PC-9 (cell line): ENCODE measurements at regions not wholly inside any gene's neighbourhood (a gene's known extent, or its start where the extent isn't known, plus 50 kb on each side); places are given as distances from the start of the nearest gene placed in this dataset.

ENCODE experiments used
- BruUV-seq: library from RNA; stranded (reverse); fragments of 400-500 nt; replicated peaks from 2 replicates; lab custom pipeline; 2021; lab: Mats Ljungman, UMichigan
- CTCF ChIA-PET: fragments of 300-600 bp; sonication (Branson Sonifier 250); formaldehyde crosslinking; loops from one replicate; lab custom pipeline; 2022; ENCODE audit warnings: antibody characterized with exemption; lab: Charles Lee
- POLR2A ChIA-PET: fragments of 300-600 bp; sonication (Branson Sonifier 250); formaldehyde crosslinking; loops from one replicate; lab custom pipeline; 2022; ENCODE audit warnings: antibody characterized with exemption; ENCODE audit not compliant: unreplicated experiment; lab: Charles Lee
- DNase-seq, 2 experiments: peaks; one replicate each; pipeline versions ENCODE4 v3.0.0 to v3.0.0-alpha.2; 2015 to 2022; ENCODE audit warnings: mixed read lengths in 1 of 2
- H2AFZ ChIP-seq: fragments of 200-600 bp; sonication (generic); 2 replicates; pipeline ENCODE4 v1.8.1; 2017; ENCODE audit warnings: antibody characterized with exemption
- H3F3A ChIP-seq: fragments of 200-600 bp; sonication (generic); 2 replicates; pipeline ENCODE4 v1.8.1; 2017; ENCODE audit warnings: antibody characterized with exemption, mild to moderate bottlenecking, low read depth; ENCODE audit not compliant: insufficient read depth
- H3K27ac ChIP-seq: fragments of 200-600 bp; sonication (generic); 2 replicates; pipeline ENCODE4 v1.6.1; 2016; ENCODE audit warnings: mixed run types
- H3K27me3 ChIP-seq: fragments of 200-600 bp; sonication (generic); 2 replicates; pipeline ENCODE4 v1.6.1; 2016; ENCODE audit warnings: low read depth, mixed run types; ENCODE audit not compliant: insufficient read depth
- H3K36me3 ChIP-seq: fragments of 200-600 bp; sonication (generic); 2 replicates; pipeline ENCODE4 v1.6.1; 2016; ENCODE audit warnings: low read depth, mixed run types
- H3K4me1 ChIP-seq: fragments of 200-600 bp; sonication (generic); replicated peaks from 2 replicates; pipeline ENCODE4 v1.6.1; 2016; ENCODE audit warnings: mixed run types; ENCODE audit not compliant: insufficient read depth
- H3K4me2 ChIP-seq: fragments of 200-600 bp; sonication (generic); 2 replicates; pipeline ENCODE4 v1.6.1; 2017; ENCODE audit warnings: mixed run types
- H3K4me3 ChIP-seq: fragments of 200-600 bp; sonication (generic); 2 replicates; pipeline ENCODE4 v1.6.1; 2016; ENCODE audit warnings: mixed run types
- H3K79me2 ChIP-seq: fragments of 200-600 bp; sonication (generic); 2 replicates; pipeline ENCODE4 v1.6.1; 2017; ENCODE audit warnings: low read depth, mixed run types
- H3K9me2 ChIP-seq: fragments of 200-600 bp; sonication (generic); 2 replicates; pipeline ENCODE4 v1.8.1; 2017; ENCODE audit warnings: mild to moderate bottlenecking; ENCODE audit not compliant: insufficient read depth
- H3K9me3 ChIP-seq: fragments of 200-600 bp; sonication (generic); 2 replicates; pipeline ENCODE4 v1.8.1; 2016; ENCODE audit warnings: low read depth; ENCODE audit not compliant: insufficient read depth
- H4K20me1 ChIP-seq: fragments of 200-600 bp; sonication (generic); 2 replicates; pipeline ENCODE4 v1.8.1; 2017; ENCODE audit not compliant: insufficient read depth
- CTCF ChIP-seq: fragments of 200-600 bp; sonication (generic); conservative IDR thresholded peaks from 2 replicates; pipeline ENCODE4 v1.6.1; 2017; ENCODE audit warnings: mixed run types, antibody characterized with exemption, mild to moderate bottlenecking, moderate library complexity
- EZH2 ChIP-seq: fragments of 200-600 bp; sonication (generic); IDR thresholded peaks from 2 replicates; pipeline ENCODE4 v1.8.0; 2017; ENCODE audit warnings: antibody characterized with exemption, low read depth
- intact Hi-C: fragments of 100-400 bp; cut with micrococcal nuclease; formaldehyde crosslinking; loops from one replicate; pipeline ENCODE4 v1.10.0; 2022; ENCODE audit not compliant: unreplicated experiment

GRCh38 chr6:147716434-147716833, 207.9 kb downstream of the SAMD5 start:
- H3K27me3 ChIP-seq, result no peaks in the 10 kb centered on the region
- no peaks in the 10 kb centered on the region for H3F3A ChIP-seq
- H3K4me3 ChIP-seq, result no peak overlapping the region
- ChIA-PET POLR2A (no interaction called here), CTCF (no interaction called here)
- no peak overlapping the region for H3K27ac ChIP-seq
- DNase-seq, result no peak
- intact Hi-C loops, result no loop called here
- no peaks in the 10 kb centered on the region for H3K9me2 ChIP-seq
- H3K4me2 ChIP-seq, result no peak overlapping the region
- no peak overlapping the region for H2AFZ ChIP-seq
- H3K79me2 ChIP-seq, result peaks cover 5% of the 10 kb centered on the region; the same call in 1 of the 2 replicates
- BruUV-seq, result no TSS peak
- TF ChIP-seq EZH2, result no peak
- no peak for TF ChIP-seq CTCF
- H3K4me1 ChIP-seq, result no peaks in the 10 kb centered on the region
- H3K36me3 ChIP-seq, result 0 out of 2 replicates have a peak, but pooled peaks cover 8% of the 10 kb centered on the region
- no peaks in the 10 kb centered on the region for H3K9me3 ChIP-seq
- H4K20me1 ChIP-seq, result no peaks in the 10 kb centered on the region

- Histone ChIP-seq H3K79me2 (no peaks in the 10 kb centered on the region; the same call in 1 of the 2 replicates), H3K4me1 (no peaks in the 10 kb centered on the region), H3K36me3 (0 out of 2 replicates have a peak, but pooled peaks cover 8% of the 10 kb centered on the region), H3K4me3 (no peak overlapping the region), H3K9me3 (no peaks in the 10 kb centered on the region), H3K4me2 (no peak overlapping the region), H3F3A (no peaks in the 10 kb centered on the region), H3K9me2 (no peaks in the 10 kb centered on the region), H4K20me1 (no peaks in the 10 kb centered on the region), H2AFZ (no peak overlapping the region), H3K27me3 (no peaks in the 10 kb centered on the region), H3K27ac (no peak overlapping the region)
- no TSS peak for BruUV-seq
- intact Hi-C loops, result no loop called here
- ChIA-PET CTCF (no interaction called here), POLR2A (interaction anchor here (0.7 kb wide), 2 partner anchors 23 to 39 kb away, joined by 3 to 4 read pairs; no protein-coding TSS in a partner anchor)
- no peak for DNase-seq
- TF ChIP-seq EZH2 (no peak), CTCF (no peak)
Observed at GRCh38 chr6:147717991-147718390, 209.5 kb downstream of the SAMD5 start.

GRCh38 chr6:147722158-147722557, 213.7 kb downstream of the SAMD5 start:
- H3K4me1 ChIP-seq, result no peaks in the 10 kb centered on the region
- CTCF ChIA-PET, result no interaction called here

More at GRCh38 chr6:147722158-147722557, 213.7 kb downstream of the SAMD5 start:
- TF ChIP-seq CTCF (no peak), EZH2 (no peak)
- Histone ChIP-seq H3K9me2 (no peaks in the 10 kb centered on the region), H4K20me1 (no peaks in the 10 kb centered on the region), H3K27me3 (no peaks in the 10 kb centered on the region), H2AFZ (no peak overlapping the region), H3K79me2 (no peaks in the 10 kb centered on the region), H3K4me3 (no peak overlapping the region), H3K27ac (no peak overlapping the region), H3K4me2 (no peak overlapping the region), H3K9me3 (no peaks in the 10 kb centered on the region), H3F3A (no peaks in the 10 kb centered on the region; the same call in 1 of the 2 replicates), H3K36me3 (no peaks in the 10 kb centered on the region)
- no peak for DNase-seq
- no TSS peak for BruUV-seq
- intact Hi-C loops, result no loop called here
- POLR2A ChIA-PET, result interaction anchor here (0.6 kb wide), 1 partner anchor 63 kb away, joined by 3 read pairs; no protein-coding TSS in a partner anchor
